Coronary artery (tissue), 2 donors: ENCODE measurements at regions not wholly inside any gene's neighbourhood (a gene's known extent, or its start where the extent isn't known, plus 50 kb on each side); places are given as distances from the start of the nearest gene placed in this dataset.

ENCODE experiments used
- DNase-seq: peaks from one replicate; pipeline ENCODE4 v3.0.0-alpha.2; 2017; ENCODE audit warnings: low spot score
- H3K27ac ChIP-seq, 2 donors: fragments of 200-600 bp; sonication (generic); one replicate each; pipeline ENCODE4 v1.5.1; 2016 to 2019
- H3K4me3 ChIP-seq: fragments of 200-600 bp; sonication (generic); 2 replicates; pipeline ENCODE4 v1.5.1; 2016; ENCODE audit warnings: mild to moderate bottlenecking, moderate library complexity
- TF ChIP-seq, protein P1 (sequence below): fragments of 200-600 bp; sonication (generic); IDR thresholded peaks from one replicate; pipeline ENCODE4 v1.5.1; 2019; ENCODE audit warnings: antibody characterized with exemption

DNA sequence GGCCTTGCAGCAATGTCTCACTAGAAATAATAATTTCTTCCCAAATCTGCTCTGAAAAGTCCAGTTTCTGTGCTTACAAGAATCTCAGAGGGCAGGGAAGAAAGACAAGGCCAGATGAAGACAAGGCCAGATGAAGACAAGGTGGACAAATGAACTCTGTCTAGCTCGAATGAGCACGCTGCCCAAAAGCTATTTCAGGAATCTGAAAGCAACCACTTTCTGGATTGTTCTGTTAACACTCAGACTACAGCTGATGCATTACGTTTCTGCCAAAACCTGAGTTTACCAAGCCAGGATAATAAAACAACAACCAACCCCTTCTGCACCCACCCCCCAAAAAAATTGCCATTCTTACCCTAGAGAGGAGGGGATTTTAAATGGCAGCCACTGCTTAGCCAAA, 1073.6 kb downstream of the SORCS3 start:
- Histone ChIP-seq H3K4me3 (no peak overlapping the region), H3K27ac (no peak overlapping the region)
- TF ChIP-seq, protein P1, sequence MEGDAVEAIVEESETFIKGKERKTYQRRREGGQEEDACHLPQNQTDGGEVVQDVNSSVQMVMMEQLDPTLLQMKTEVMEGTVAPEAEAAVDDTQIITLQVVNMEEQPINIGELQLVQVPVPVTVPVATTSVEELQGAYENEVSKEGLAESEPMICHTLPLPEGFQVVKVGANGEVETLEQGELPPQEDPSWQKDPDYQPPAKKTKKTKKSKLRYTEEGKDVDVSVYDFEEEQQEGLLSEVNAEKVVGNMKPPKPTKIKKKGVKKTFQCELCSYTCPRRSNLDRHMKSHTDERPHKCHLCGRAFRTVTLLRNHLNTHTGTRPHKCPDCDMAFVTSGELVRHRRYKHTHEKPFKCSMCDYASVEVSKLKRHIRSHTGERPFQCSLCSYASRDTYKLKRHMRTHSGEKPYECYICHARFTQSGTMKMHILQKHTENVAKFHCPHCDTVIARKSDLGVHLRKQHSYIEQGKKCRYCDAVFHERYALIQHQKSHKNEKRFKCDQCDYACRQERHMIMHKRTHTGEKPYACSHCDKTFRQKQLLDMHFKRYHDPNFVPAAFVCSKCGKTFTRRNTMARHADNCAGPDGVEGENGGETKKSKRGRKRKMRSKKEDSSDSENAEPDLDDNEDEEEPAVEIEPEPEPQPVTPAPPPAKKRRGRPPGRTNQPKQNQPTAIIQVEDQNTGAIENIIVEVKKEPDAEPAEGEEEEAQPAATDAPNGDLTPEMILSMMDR: no peak
- DNase-seq: no peak

DNA sequence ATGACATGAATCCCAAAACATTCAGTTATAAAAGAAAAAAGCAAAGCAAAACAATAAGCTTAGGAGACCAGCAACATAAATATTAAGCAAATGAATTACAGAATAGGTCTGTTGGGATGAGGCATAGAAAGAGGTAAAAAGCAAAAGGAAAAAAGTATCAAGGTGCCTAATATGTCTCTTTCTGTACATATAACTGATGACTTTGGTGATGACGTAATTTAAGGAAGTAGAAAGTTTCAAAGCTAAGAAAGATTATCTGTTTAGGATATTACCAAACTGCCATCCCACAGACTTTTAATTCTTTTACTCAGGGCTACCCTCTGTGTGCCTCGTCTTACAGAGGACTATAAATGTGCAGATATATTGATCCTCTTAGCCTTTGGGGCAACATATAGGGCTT, 1066.5 kb downstream of the SORCS3 start:
- TF ChIP-seq, protein P1: no peak
- Histone ChIP-seq H3K4me3 (no peak overlapping the region), H3K27ac (no peak overlapping the region)
- DNase-seq: no peak

DNA sequence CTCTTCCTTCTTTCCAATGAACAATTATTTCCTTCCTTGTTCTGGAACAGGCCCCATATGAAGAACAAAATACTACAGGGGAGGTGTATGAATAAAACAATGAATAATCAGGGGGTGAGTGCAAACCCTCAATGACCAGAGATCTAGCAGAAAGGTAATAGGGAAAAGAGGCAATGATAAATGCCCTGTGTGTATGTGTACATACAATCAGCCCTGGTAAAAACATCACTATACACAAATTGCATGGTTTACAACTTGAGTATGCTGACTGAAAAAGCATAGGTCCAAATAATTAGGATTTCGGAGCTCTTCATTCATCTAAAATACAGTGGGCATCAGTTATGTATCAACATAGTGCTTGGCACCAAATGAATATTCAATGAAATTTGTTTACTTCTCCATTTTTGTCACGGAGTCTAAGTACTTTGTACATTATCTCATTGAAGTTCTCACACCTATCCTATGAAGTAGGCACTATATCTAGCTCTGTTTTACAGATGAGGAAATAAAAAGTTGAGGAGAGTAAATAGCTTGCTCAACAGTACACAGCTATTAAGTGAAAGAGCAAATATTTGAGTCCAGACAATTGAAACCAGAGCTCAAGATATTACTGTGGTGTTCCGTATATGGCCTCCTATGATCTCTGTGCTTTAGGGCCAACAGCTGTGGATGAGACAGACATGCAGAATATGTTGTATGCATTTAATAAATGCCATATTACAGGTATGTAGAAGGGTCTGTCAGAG, 1065.4 kb downstream of the SORCS3 start:
- TF ChIP-seq, protein P1: no peak
- no peak overlapping the region for H3K4me3 ChIP-seq
- H3K27ac ChIP-seq: no peak overlapping the region
- no peak for DNase-seq

DNA sequence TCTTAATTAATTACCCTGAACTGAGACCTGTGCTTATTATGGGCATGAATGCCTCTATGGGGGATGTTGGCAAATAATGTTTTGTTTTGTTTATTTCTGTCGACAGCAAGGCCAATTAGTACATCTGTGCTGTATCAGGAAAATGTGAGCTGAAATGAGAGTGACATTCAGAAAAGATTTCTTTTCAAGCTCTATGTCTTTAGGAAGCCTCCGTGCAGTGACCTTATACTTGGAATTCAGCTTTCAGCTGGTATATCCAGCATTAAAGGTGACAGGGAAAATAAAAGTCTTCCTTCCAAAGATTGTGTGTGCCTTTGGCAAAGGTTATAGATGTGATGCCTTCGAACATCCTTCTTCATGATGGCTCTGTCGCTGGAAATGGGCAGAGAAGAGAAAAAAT, 1061.1 kb downstream of the SORCS3 start:
- TF ChIP-seq, protein P1: no peak
- no peak for DNase-seq

DNA sequence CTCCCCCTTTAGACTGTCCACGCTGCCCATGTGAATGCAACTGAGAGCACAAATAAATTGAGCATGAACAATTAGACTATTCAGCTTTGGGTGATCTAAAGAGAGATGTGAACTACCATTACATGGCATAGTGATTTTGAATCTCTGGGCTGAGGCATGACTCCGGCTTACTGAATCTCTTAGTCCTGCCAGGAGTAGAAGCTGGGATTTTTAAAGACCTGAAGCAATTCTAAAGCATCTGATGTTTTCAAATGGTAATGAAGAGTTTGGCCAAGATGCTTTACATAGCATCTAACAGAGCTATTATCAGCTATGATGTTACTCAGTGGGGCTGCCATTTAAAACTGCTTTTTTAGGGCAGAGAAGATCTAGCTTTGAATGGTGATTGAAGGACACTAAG, 1059.1 kb downstream of the SORCS3 start:
- TF ChIP-seq, protein P1: no peak
- no peak for DNase-seq
- Histone ChIP-seq H3K4me3 (no peak overlapping the region), H3K27ac (no peak overlapping the region)

More for the DNA sequence above, 1061.1 kb downstream of the SORCS3 start:
- Histone ChIP-seq H3K4me3 (no peak overlapping the region), H3K27ac (no peak overlapping the region)

DNA sequence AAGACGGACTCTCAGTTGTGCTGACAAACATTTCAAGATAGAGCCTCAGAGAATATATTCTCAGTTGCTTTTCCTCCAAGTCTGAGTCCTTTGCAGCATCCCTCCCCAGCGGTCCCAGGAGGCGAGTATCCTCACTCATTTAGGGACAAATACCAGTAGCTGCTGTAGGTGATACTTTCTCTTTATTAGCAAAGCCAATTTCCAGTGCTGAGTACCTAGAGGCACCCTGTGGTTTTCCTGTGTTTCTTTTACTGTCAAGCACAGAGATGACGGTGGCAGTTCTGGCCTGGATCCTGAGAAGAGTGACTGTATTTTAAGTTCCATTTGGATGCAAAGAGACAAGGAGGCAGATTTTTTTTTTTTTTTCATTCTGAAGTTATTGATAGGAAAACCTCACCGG, 1058.4 kb downstream of the SORCS3 start:
- TF ChIP-seq, protein P1: no peak
- H3K4me3 ChIP-seq: no peak overlapping the region
- DNase-seq: no peak
- H3K27ac ChIP-seq: no peak overlapping the region

DNA sequence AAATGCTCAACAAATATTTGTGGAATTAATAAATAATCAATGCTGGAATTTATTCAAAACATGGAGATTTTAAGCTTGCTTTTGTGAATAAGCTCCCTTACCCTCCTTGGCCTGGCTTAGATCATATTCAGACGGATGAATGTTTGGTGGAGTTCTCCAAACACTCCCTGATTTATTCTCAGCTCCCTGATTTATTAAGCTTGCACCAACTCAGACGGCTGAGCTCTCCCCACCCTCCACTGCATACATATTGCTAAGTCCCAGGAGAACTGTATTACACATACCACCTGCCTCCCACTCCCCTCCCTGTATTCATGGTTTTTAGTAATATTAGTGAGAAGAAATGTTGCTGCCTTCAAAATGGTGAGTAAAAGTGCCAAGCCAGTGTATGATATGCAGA, 1057.5 kb downstream of the SORCS3 start:
- no peak overlapping the region for H3K27ac ChIP-seq
- TF ChIP-seq, protein P1: no peak
- no peak for DNase-seq
- no peak overlapping the region for H3K4me3 ChIP-seq
